HepG2 (cell line): ENCODE measurements at regions not wholly inside any gene's neighbourhood (a gene's known extent, or its start where the extent isn't known, plus 50 kb on each side); places are given as distances from the start of the nearest gene placed in this dataset.
"Not testable (repeated sequence)": the region's sequence is repeated elsewhere in the genome, so short reads cannot be mapped to it uniquely, and the experiment has no call there.

Experiments used
- ATAC-seq: fragments of 200-7000 bp; cut with Tn5 transposase; 3 replicates; pipeline ENCODE4 v1.9.1; 2020; ENCODE audit warnings: mild to moderate bottlenecking, moderate library complexity
- BruUV-seq: library from RNA; stranded (reverse); fragments of 400-500 nt; replicated peaks from 2 replicates; lab custom pipeline; 2021; lab: Mats Ljungman, UMichigan
- CTCF ChIA-PET: fragments of 300-600 bp; formaldehyde crosslinking; extraction: SDS; loops from one replicate; lab custom pipeline; 2021; ENCODE audit warnings: low total read pairs, inconsistent platforms, low intra/inter-chr PET ratio; lab: Yijun Ruan, JAX
- POLR2A ChIA-PET: fragments of 350-600 bp; sonication (Branson Sonifier 250); formaldehyde crosslinking; loops from one replicate; lab custom pipeline; 2020; ENCODE audit warnings: antibody characterized with exemption, inconsistent platforms; lab: Yijun Ruan, JAX
- DNase-seq: peaks from one replicate; pipeline ENCODE4 v3.0.0-alpha.2; 2015; ENCODE audit warnings: low spot score
- FAIRE-seq: peaks from 3 replicates; lab custom pipeline; 2011; peaks lifted over from hg19 to GRCh38; lab: Jason Lieb, UNC
- H2AFZ ChIP-seq: one replicate; pipeline ENCODE4 v1.6.1; 2011; ENCODE audit warnings: low read length, inconsistent platforms
- H3K27ac ChIP-seq: fragments of 300-600 bp; 3 replicates; pipeline ENCODE4 v1.8.0; 2011; ENCODE audit warnings: mixed run types, mild to moderate bottlenecking, mixed read lengths, low read length, inconsistent platforms; ENCODE audit not compliant: insufficient read depth; ENCODE audit errors: extremely low read length
- H3K27me3 ChIP-seq, 2 experiments: fragments of 200-600 bp in 1 of 2; 2 replicates in 1 of 2; 3 replicates in 1 of 2; pipeline versions ENCODE4 v1.6.0 to v1.8.0; 2011; ENCODE audit warnings: low read length in 2 of 2, mild to moderate bottlenecking in 2 of 2, moderate library complexity in 2 of 2, inconsistent platforms in 1 of 2; ENCODE audit not compliant: insufficient read depth in 2 of 2, control insufficient read depth in 1 of 2
- H3K36me3 ChIP-seq, 2 experiments: fragments of 200-600 bp in 1 of 2; replicated peaks in 1 of 2; 2 replicates in 1 of 2; 3 replicates in 1 of 2; pipeline versions ENCODE4 v1.5.1 to v1.8.0; 2011; ENCODE audit warnings: low read length in 2 of 2, inconsistent platforms in 1 of 2; ENCODE audit not compliant: insufficient read depth in 2 of 2, control insufficient read depth in 1 of 2
- H3K4me1 ChIP-seq: 2 replicates; pipeline ENCODE4 v1.5.1; 2012; ENCODE audit warnings: low read length, inconsistent platforms; ENCODE audit not compliant: insufficient read depth
- H3K4me2 ChIP-seq: 2 replicates; pipeline ENCODE4 v1.6.0; 2011; ENCODE audit warnings: low read depth, low read length, inconsistent platforms
- H3K4me3 ChIP-seq, 3 experiments: fragments of 200-600 bp in 1 of 3; sonication (generic), shearing (Covaris generic) in 1 of 3; replicated peaks in 1 of 3; 2 replicates each; pipeline ENCODE4 v1.5.1; 2011 to 2016; ENCODE audit warnings: low read length in 3 of 3, inconsistent platforms in 2 of 3, low read depth in 2 of 3, mild to moderate bottlenecking in 2 of 3, control low read depth in 1 of 3, mixed read lengths in 1 of 3; ENCODE audit not compliant: insufficient read depth in 1 of 3
- H3K79me2 ChIP-seq: one replicate; pipeline ENCODE4 v1.6.1; 2011; ENCODE audit warnings: low read length, inconsistent platforms; ENCODE audit not compliant: insufficient read depth
- H3K9ac ChIP-seq: 2 replicates; pipeline ENCODE4 v1.6.0; 2011; ENCODE audit warnings: mild to moderate bottlenecking, low read depth, low read length, inconsistent platforms; ENCODE audit not compliant: insufficient read depth
- H3K9me3 ChIP-seq: 2 replicates; pipeline ENCODE4 v1.5.1; 2012; ENCODE audit warnings: mild to moderate bottlenecking, low read length
- H4K20me1 ChIP-seq: 2 replicates; pipeline ENCODE4 v1.6.0; 2011; ENCODE audit warnings: inconsistent platforms, mild to moderate bottlenecking, low read length, moderate library complexity; ENCODE audit not compliant: insufficient read depth
- NBN ChIP-seq: fragments of 450-650 bp; conservative IDR thresholded peaks from 2 replicates; pipeline ENCODE4 v1.6.1; 2017
- SAFB2 ChIP-seq: sonication (generic); formaldehyde crosslinking; IDR thresholded peaks from 2 replicates; pipeline ENCODE4 v1.5.1; 2020; ENCODE audit warnings: missing genetic modification reagents, low read depth, mild to moderate bottlenecking, borderline replicate concordance
- SNAPC5 ChIP-seq: sonication (generic); formaldehyde crosslinking; IDR thresholded peaks from 2 replicates; pipeline ENCODE4 v1.8.1; 2023; ENCODE audit warnings: mild to moderate bottlenecking, missing genetic modification reagents, borderline replicate concordance
- SP140L ChIP-seq: sonication (generic); formaldehyde crosslinking; IDR thresholded peaks from 2 replicates; pipeline ENCODE4 v1.4.0; 2020; ENCODE audit warnings: missing genetic modification reagents, borderline replicate concordance
- ZBTB46 ChIP-seq: sonication (generic); formaldehyde crosslinking; IDR thresholded peaks from 2 replicates; pipeline ENCODE4 v1.4.0; 2020; ENCODE audit warnings: mild to moderate bottlenecking, missing genetic modification reagents, borderline replicate concordance
- ZBTB8A ChIP-seq: sonication (generic); formaldehyde crosslinking; IDR thresholded peaks from 2 replicates; pipeline ENCODE4 v1.4.0; 2020; ENCODE audit warnings: mild to moderate bottlenecking, low read depth, missing genetic modification reagents, borderline replicate concordance
- ZNF292 ChIP-seq: sonication (generic); formaldehyde crosslinking; IDR thresholded peaks from 2 replicates; pipeline ENCODE4 v1.8.1; 2022; ENCODE audit warnings: mild to moderate bottlenecking, low read depth, missing genetic modification reagents, borderline replicate concordance
- ZNF879 ChIP-seq: sonication (generic); formaldehyde crosslinking; IDR thresholded peaks from 2 replicates; pipeline ENCODE4 v1.8.1; 2023; ENCODE audit warnings: missing genetic modification reagents
- ZNF891 ChIP-seq: sonication (generic); formaldehyde crosslinking; IDR thresholded peaks from 2 replicates; pipeline ENCODE4 v1.5.0; 2020; ENCODE audit warnings: mild to moderate bottlenecking, missing genetic modification reagents
- ZSCAN30 ChIP-seq: sonication (generic); formaldehyde crosslinking; IDR thresholded peaks from 2 replicates; pipeline ENCODE4 v1.5.0; 2020; ENCODE audit warnings: mild to moderate bottlenecking, missing genetic modification reagents
- whole genome bisulfite sequencing: methylation state at CpG from one replicate; pipeline ENCODE4 v1.1.6; 2017; ENCODE audit warnings: low lambda C conversion rate; 5-methylcytosine and 5-hydroxymethylcytosine counted together
- in situ Hi-C: cut with HindIII; loops from 2 replicates; pipeline ENCODE4 v1.10.0; 2017; ENCODE audit warnings: low pct_unique_long_range_greater_than_20kb; ENCODE audit not compliant: extremely low pct_ligation_motif_present
- intact Hi-C: fragments of 100-400 bp; cut with micrococcal nuclease; formaldehyde crosslinking; loops from one replicate; pipeline ENCODE4 v1.10.0; 2022; ENCODE audit not compliant: unreplicated experiment
- TF ChIP-seq, protein P1 (sequence below): sonication (generic); formaldehyde crosslinking; IDR thresholded peaks from 2 replicates; pipeline ENCODE4 v1.5.0; 2020; ENCODE audit warnings: mild to moderate bottlenecking, missing genetic modification reagents
- TF ChIP-seq, protein P2 (sequence below): sonication (generic); formaldehyde crosslinking; IDR thresholded peaks from 2 replicates; pipeline ENCODE4 v1.4.0; 2020; ENCODE audit warnings: mild to moderate bottlenecking, low read depth, missing genetic modification reagents

GRCh38 chr2:16217741-16218140 is 277.4 kb downstream of the MYCN start:
- H3K36me3 ChIP-seq, result not testable (repeated sequence)

GRCh38 chr2:16217291-16217690 is 276.9 kb downstream of the MYCN start:
- intact Hi-C loops (loop anchor here (10.0 kb wide), 2 partner anchors 142 to 182 kb away; no protein-coding TSS in a partner anchor), in situ Hi-C loops (loop anchor here (5.0 kb wide), 1 partner anchor 275 kb away; the partner anchor contains the start of gene MYCN)
- 11% methylated on average over 4 of the region's 4 CpGs for WGBS
- H3K4me2 ChIP-seq, result no peak overlapping the region
- ChIA-PET POLR2A (no interaction called here), CTCF (interaction anchor here (2.6 kb wide), 1 partner anchor 278 kb away, joined by 19 read pairs; the partner anchor contains the start of gene MYCN)
- BruUV-seq, result no TSS peak
- H3K27me3 ChIP-seq, result peaks cover 0 to 13% of the 10 kb centered on the region in 2 experiments; a peak in 3 of 5 replicates
- H3K27ac ChIP-seq, result no peak overlapping the region
- no peaks in the 10 kb centered on the region for H3K9me3 ChIP-seq
- no peak overlapping the region for H3K9ac ChIP-seq
- FAIRE-seq, result no peak
- no peak overlapping the region for H3K4me3 ChIP-seq
- no peak for DNase-seq
- no peak overlapping the region for H2AFZ ChIP-seq
- no peaks in the 10 kb centered on the region for H3K4me1 ChIP-seq
- no peaks in the 10 kb centered on the region for H4K20me1 ChIP-seq
- no peak for ATAC-seq
- H3K36me3 ChIP-seq, result no peaks in the 10 kb centered on the region
- no peaks in the 10 kb centered on the region for H3K79me2 ChIP-seq
- no peak for TF ChIP-seq SP140L
- TF ChIP-seq ZSCAN30 (CRISPR knock-in tag), result no peak
- TF ChIP-seq, protein P1, sequence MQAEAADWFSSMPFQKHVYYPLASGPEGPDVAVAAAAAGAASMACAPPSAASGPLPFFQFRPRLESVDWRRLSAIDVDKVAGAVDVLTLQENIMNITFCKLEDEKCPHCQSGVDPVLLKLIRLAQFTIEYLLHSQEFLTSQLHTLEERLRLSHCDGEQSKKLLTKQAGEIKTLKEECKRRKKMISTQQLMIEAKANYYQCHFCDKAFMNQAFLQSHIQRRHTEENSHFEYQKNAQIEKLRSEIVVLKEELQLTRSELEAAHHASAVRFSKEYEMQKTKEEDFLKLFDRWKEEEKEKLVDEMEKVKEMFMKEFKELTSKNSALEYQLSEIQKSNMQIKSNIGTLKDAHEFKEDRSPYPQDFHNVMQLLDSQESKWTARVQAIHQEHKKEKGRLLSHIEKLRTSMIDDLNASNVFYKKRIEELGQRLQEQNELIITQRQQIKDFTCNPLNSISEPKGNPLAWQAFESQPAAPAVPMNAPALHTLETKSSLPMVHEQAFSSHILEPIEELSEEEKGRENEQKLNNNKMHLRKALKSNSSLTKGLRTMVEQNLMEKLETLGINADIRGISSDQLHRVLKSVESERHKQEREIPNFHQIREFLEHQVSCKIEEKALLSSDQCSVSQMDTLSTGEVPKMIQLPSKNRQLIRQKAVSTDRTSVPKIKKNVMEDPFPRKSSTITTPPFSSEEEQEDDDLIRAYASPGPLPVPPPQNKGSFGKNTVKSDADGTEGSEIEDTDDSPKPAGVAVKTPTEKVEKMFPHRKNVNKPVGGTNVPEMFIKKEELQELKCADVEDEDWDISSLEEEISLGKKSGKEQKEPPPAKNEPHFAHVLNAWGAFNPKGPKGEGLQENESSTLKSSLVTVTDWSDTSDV (CRISPR knock-in tag), result no peak
- TF ChIP-seq SNAPC5 (CRISPR knock-in tag), result no peak
- TF ChIP-seq ZNF879 (CRISPR knock-in tag), result no peak
- TF ChIP-seq, protein P2, sequence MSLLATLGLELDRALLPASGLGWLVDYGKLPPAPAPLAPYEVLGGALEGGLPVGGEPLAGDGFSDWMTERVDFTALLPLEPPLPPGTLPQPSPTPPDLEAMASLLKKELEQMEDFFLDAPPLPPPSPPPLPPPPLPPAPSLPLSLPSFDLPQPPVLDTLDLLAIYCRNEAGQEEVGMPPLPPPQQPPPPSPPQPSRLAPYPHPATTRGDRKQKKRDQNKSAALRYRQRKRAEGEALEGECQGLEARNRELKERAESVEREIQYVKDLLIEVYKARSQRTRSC (CRISPR knock-in tag), result no peak
- TF ChIP-seq SAFB2, result no peak
- TF ChIP-seq NBN, result no peak
- TF ChIP-seq ZNF891 (CRISPR knock-in tag), result no peak
- no peak for TF ChIP-seq ZNF292 (CRISPR knock-in tag)
- no peak for TF ChIP-seq ZBTB46 (CRISPR knock-in tag)
- TF ChIP-seq ZBTB8A (CRISPR knock-in tag), result no peak

More at GRCh38 chr2:16217741-16218140, 277.4 kb downstream of the MYCN start:
- BruUV-seq, H3K4me3 ChIP-seq, H3K27ac ChIP-seq, ATAC-seq, DNase-seq, H4K20me1 ChIP-seq, H3K4me2 ChIP-seq, H2AFZ ChIP-seq, H3K9ac ChIP-seq, FAIRE-seq, H3K9me3 ChIP-seq, POLR2A ChIA-PET, H3K79me2 ChIP-seq, H3K4me1 ChIP-seq: not testable (repeated sequence)
- H3K27me3 ChIP-seq, result peaks cover 0 to 13% of the 10 kb centered on the region in 2 experiments; a peak in 3 of 5 replicates
- WGBS, result 42% methylated on average over 8 of the region's 8 CpGs
- CTCF ChIA-PET, result interaction anchor here (1.4 to 2.6 kb wide), 2 partner anchors 146 to 278 kb away, joined by 3 to 19 read pairs; partner anchors contain the start of gene MYCN
- in situ Hi-C loops (loop anchor here (5.0 kb wide), 1 partner anchor 275 kb away; the partner anchor contains the start of gene MYCN), intact Hi-C loops (loop anchor here (1.0 to 10.0 kb wide), 6 partner anchors 143 to 581 kb away; no protein-coding TSS in a partner anchor)
